ENCODE measurements at regions not wholly inside any gene's neighbourhood (a gene's known extent, or its start where the extent isn't known, plus 50 kb on each side); places are given as distances from the start of the nearest gene placed in this dataset.

GRCh38 chr1:72848997-72849396, 566.7 kb upstream of the NEGR1 start:
- Histone ChIP-seq H2AK5ac (ENCODE audit: low read depth, low read length) (no peak overlapping the region), H3K27ac (replicated peaks; ENCODE audit: low read length) (no peak overlapping the region), H3K14ac (ENCODE audit: low read length) (no peak overlapping the region), H4K8ac (ENCODE audit: low read depth, low read length) (no peak overlapping the region), H3K4ac (ENCODE audit: low read length) (no peak overlapping the region), H3K9me3 (replicated peaks in 1 of 2; ENCODE audit: control insufficient read depth in 2 of 2, insufficient read depth in 1 of 2, low read depth in 1 of 2, low read length in 2 of 2) (no peaks in the 10 kb centered on the region), H2BK120ac (ENCODE audit: low read depth, low read length) (no peak overlapping the region), H2BK5ac (ENCODE audit: low read length) (no peak overlapping the region), H3K18ac (ENCODE audit: low read length) (no peak overlapping the region), H3K27me3 (ENCODE audit: control insufficient read depth in 3 of 3, insufficient read depth in 3 of 3, low read depth in 1 of 3, low read length in 3 of 3) (no peaks in the 10 kb centered on the region), H2AFZ (ENCODE audit: low read length) (no peak overlapping the region), H3K79me1 (ENCODE audit: low read depth, low read length) (no peaks in the 10 kb centered on the region), H3K4me1 (ENCODE audit: control insufficient read depth in 2 of 2, insufficient read depth in 1 of 2, low read depth in 1 of 2, low read length in 2 of 2) (peaks cover 2 to 3% of the 10 kb centered on the region in 2 donors), H3K4me3 (ENCODE audit: low read length in 2 of 2) (no peak overlapping the region), H3K23ac (ENCODE audit: low read depth, low read length, poor library complexity) (no peak overlapping the region), H3K36me3 (replicated peaks in 1 of 2; ENCODE audit: control insufficient read depth in 2 of 2, insufficient read depth in 2 of 2, low read length in 2 of 2) (no peaks in the 10 kb centered on the region), H3K9ac (ENCODE audit: low read depth, low read length, poor library complexity) (no peak overlapping the region), H3K4me2 (ENCODE audit: insufficient read depth, low read length, poor library complexity, severe bottlenecking) (no peak overlapping the region), H2BK12ac (ENCODE audit: low read length) (no peak overlapping the region), H2BK15ac (ENCODE audit: low read length) (no peak overlapping the region), H4K91ac (ENCODE audit: low read depth, low read length, poor library complexity) (no peak overlapping the region)
- DNase-seq (ENCODE audit: low spot score), result no peak
- no CpG with 5 or more reads among the region's 3 CpGs for WGBS, 2 donors (ENCODE audit: extremely low coverage in 2 of 2, insufficient read length in 2 of 2, insufficient replicate concordance in 1 of 2)

GRCh38 chr1:72847651-72848050, 565.3 kb upstream of the NEGR1 start:
- H3K4ac ChIP-seq (ENCODE audit: low read length), result no peak overlapping the region
- no peak overlapping the region for H3K14ac ChIP-seq (ENCODE audit: low read length)
- no peak overlapping the region for H3K9ac ChIP-seq (ENCODE audit: low read depth, low read length, poor library complexity)
- no peak overlapping the region for H3K4me3 ChIP-seq (ENCODE audit: low read length in 2 of 2)
- no peaks in the 10 kb centered on the region for H3K36me3 ChIP-seq (replicated peaks in 1 of 2; ENCODE audit: control insufficient read depth in 2 of 2, insufficient read depth in 2 of 2, low read length in 2 of 2)
- H3K27ac ChIP-seq (replicated peaks; ENCODE audit: low read length), result no peak overlapping the region
- no peaks in the 10 kb centered on the region for H3K79me1 ChIP-seq (ENCODE audit: low read depth, low read length)
- no peak overlapping the region for H2AK5ac ChIP-seq (ENCODE audit: low read depth, low read length)
- H3K23ac ChIP-seq (ENCODE audit: low read depth, low read length, poor library complexity), result no peak overlapping the region
- no peaks in the 10 kb centered on the region for H3K27me3 ChIP-seq (ENCODE audit: control insufficient read depth in 3 of 3, insufficient read depth in 3 of 3, low read depth in 1 of 3, low read length in 3 of 3)
- peaks cover 2 to 3% of the 10 kb centered on the region in 2 donors for H3K4me1 ChIP-seq (ENCODE audit: control insufficient read depth in 2 of 2, insufficient read depth in 1 of 2, low read depth in 1 of 2, low read length in 2 of 2)
- no peak overlapping the region for H2BK5ac ChIP-seq (ENCODE audit: low read length)
- no peak overlapping the region for H3K18ac ChIP-seq (ENCODE audit: low read length)
- H4K8ac ChIP-seq (ENCODE audit: low read depth, low read length), result no peak overlapping the region
- peak; percentile 9 for DNase-seq (ENCODE audit: low spot score)
- no peak overlapping the region for H2BK120ac ChIP-seq (ENCODE audit: low read depth, low read length)
- no CpG with 5 or more reads among the region's 3 CpGs for WGBS, 2 donors (ENCODE audit: extremely low coverage in 2 of 2, insufficient read length in 2 of 2, insufficient replicate concordance in 1 of 2)
- H2BK15ac ChIP-seq (ENCODE audit: low read length), result no peak overlapping the region
- no peak overlapping the region for H4K91ac ChIP-seq (ENCODE audit: low read depth, low read length, poor library complexity)
- peak overlapping the region; percentile 48 for H2AFZ ChIP-seq (ENCODE audit: low read length)
- no peak overlapping the region for H3K4me2 ChIP-seq (ENCODE audit: insufficient read depth, low read length, poor library complexity, severe bottlenecking)
- no peak overlapping the region for H2BK12ac ChIP-seq (ENCODE audit: low read length)
- H3K9me3 ChIP-seq (replicated peaks in 1 of 2; ENCODE audit: control insufficient read depth in 2 of 2, insufficient read depth in 1 of 2, low read depth in 1 of 2, low read length in 2 of 2), result no peaks in the 10 kb centered on the region

- Histone ChIP-seq H3K9ac (ENCODE audit: low read depth, low read length, poor library complexity) (no peak overlapping the region), H4K8ac (ENCODE audit: low read depth, low read length) (no peak overlapping the region), H2BK5ac (ENCODE audit: low read length) (no peak overlapping the region), H3K4me3 (ENCODE audit: low read length in 2 of 2) (no peak overlapping the region), H2BK120ac (ENCODE audit: low read depth, low read length) (no peak overlapping the region), H2AFZ (ENCODE audit: low read length) (peak overlapping the region; percentile 59), H2BK12ac (ENCODE audit: low read length) (no peak overlapping the region), H3K36me3 (replicated peaks in 1 of 2; ENCODE audit: control insufficient read depth in 2 of 2, insufficient read depth in 2 of 2, low read length in 2 of 2) (no peaks in the 10 kb centered on the region), H3K23ac (ENCODE audit: low read depth, low read length, poor library complexity) (no peak overlapping the region), H3K27ac (replicated peaks; ENCODE audit: low read length) (no peak overlapping the region), H2BK15ac (ENCODE audit: low read length) (no peak overlapping the region), H3K14ac (ENCODE audit: low read length) (no peak overlapping the region), H3K79me1 (ENCODE audit: low read depth, low read length) (no peaks in the 10 kb centered on the region), H3K18ac (ENCODE audit: low read length) (no peak overlapping the region), H3K4me2 (ENCODE audit: insufficient read depth, low read length, poor library complexity, severe bottlenecking) (no peak overlapping the region), H4K91ac (ENCODE audit: low read depth, low read length, poor library complexity) (no peak overlapping the region), H3K4ac (ENCODE audit: low read length) (no peak overlapping the region), H3K9me3 (replicated peaks in 1 of 2; ENCODE audit: control insufficient read depth in 2 of 2, insufficient read depth in 1 of 2, low read depth in 1 of 2, low read length in 2 of 2) (no peaks in the 10 kb centered on the region), H3K4me1 (ENCODE audit: control insufficient read depth in 2 of 2, insufficient read depth in 1 of 2, low read depth in 1 of 2, low read length in 2 of 2) (peaks cover 2 to 3% of the 10 kb centered on the region in 2 donors), H2AK5ac (ENCODE audit: low read depth, low read length) (no peak overlapping the region), H3K27me3 (ENCODE audit: control insufficient read depth in 3 of 3, insufficient read depth in 3 of 3, low read depth in 1 of 3, low read length in 3 of 3) (no peaks in the 10 kb centered on the region)
- no peak for DNase-seq (ENCODE audit: low spot score)
- WGBS, 2 donors (ENCODE audit: extremely low coverage in 2 of 2, insufficient read length in 2 of 2, insufficient replicate concordance in 1 of 2), result no CpG with 5 or more reads among the region's 2 CpGs
These were observed 564.3 kb upstream of the NEGR1 start for GRCh38 chr1:72846476-72847278.

GRCh38 chr1:72845981-72846380, 563.6 kb upstream of the NEGR1 start:
- Histone ChIP-seq H3K23ac (ENCODE audit: low read depth, low read length, poor library complexity) (no peak overlapping the region), H3K4me2 (ENCODE audit: insufficient read depth, low read length, poor library complexity, severe bottlenecking) (no peak overlapping the region), H3K9ac (ENCODE audit: low read depth, low read length, poor library complexity) (no peak overlapping the region), H3K18ac (ENCODE audit: low read length) (no peak overlapping the region), H2AK5ac (ENCODE audit: low read depth, low read length) (no peak overlapping the region), H3K27ac (replicated peaks; ENCODE audit: low read length) (no peak overlapping the region), H4K8ac (ENCODE audit: low read depth, low read length) (no peak overlapping the region), H3K36me3 (replicated peaks in 1 of 2; ENCODE audit: control insufficient read depth in 2 of 2, insufficient read depth in 2 of 2, low read length in 2 of 2) (no peaks in the 10 kb centered on the region), H2BK15ac (ENCODE audit: low read length) (no peak overlapping the region), H3K14ac (ENCODE audit: low read length) (no peak overlapping the region), H3K79me1 (ENCODE audit: low read depth, low read length) (no peaks in the 10 kb centered on the region), H3K4me3 (ENCODE audit: low read length in 2 of 2) (no peak overlapping the region), H3K4me1 (ENCODE audit: control insufficient read depth in 2 of 2, insufficient read depth in 1 of 2, low read depth in 1 of 2, low read length in 2 of 2) (peaks cover 2 to 3% of the 10 kb centered on the region in 2 donors), H3K9me3 (replicated peaks in 1 of 2; ENCODE audit: control insufficient read depth in 2 of 2, insufficient read depth in 1 of 2, low read depth in 1 of 2, low read length in 2 of 2) (no peaks in the 10 kb centered on the region), H2AFZ (ENCODE audit: low read length) (no peak overlapping the region), H2BK120ac (ENCODE audit: low read depth, low read length) (no peak overlapping the region), H3K4ac (ENCODE audit: low read length) (no peak overlapping the region), H3K27me3 (ENCODE audit: control insufficient read depth in 3 of 3, insufficient read depth in 3 of 3, low read depth in 1 of 3, low read length in 3 of 3) (no peaks in the 10 kb centered on the region), H4K91ac (ENCODE audit: low read depth, low read length, poor library complexity) (no peak overlapping the region), H2BK5ac (ENCODE audit: low read length) (no peak overlapping the region), H2BK12ac (ENCODE audit: low read length) (no peak overlapping the region)
- DNase-seq (ENCODE audit: low spot score), result no peak
